ENCODE measurements at regions not wholly inside any gene's neighbourhood (a gene's known extent, or its start where the extent isn't known, plus 50 kb on each side); places are given as distances from the start of the nearest gene placed in this dataset.

DNA sequence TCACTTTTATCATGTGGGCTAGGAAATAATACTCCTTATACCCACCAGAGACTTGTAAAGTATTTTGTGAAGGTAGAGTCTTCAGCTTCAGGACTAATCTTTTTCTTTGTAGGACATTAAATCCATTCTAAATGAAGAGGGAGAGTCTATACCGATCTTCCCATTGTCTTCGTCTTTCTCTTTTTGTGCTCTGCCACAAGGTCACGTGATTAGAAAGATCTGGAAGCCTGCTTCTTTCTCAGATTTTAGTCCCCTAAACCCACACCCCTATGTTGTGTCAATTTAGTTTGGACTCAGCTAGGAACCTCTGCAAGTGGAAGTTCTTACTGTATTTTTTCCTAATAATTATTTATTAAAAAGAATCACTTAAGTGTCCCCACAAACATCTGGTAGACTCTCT lies 507.3 kb downstream of the PYDC2 start:
- H3K4me3 ChIP-seq (ENCODE audit: low read length) = no peak overlapping the region
- DNase-seq (ENCODE audit: low read depth) = no peak
- no peak for TF ChIP-seq CTCF (conservative IDR thresholded peaks at IDR 0.05; ENCODE audit: low read depth, low read length)

DNA sequence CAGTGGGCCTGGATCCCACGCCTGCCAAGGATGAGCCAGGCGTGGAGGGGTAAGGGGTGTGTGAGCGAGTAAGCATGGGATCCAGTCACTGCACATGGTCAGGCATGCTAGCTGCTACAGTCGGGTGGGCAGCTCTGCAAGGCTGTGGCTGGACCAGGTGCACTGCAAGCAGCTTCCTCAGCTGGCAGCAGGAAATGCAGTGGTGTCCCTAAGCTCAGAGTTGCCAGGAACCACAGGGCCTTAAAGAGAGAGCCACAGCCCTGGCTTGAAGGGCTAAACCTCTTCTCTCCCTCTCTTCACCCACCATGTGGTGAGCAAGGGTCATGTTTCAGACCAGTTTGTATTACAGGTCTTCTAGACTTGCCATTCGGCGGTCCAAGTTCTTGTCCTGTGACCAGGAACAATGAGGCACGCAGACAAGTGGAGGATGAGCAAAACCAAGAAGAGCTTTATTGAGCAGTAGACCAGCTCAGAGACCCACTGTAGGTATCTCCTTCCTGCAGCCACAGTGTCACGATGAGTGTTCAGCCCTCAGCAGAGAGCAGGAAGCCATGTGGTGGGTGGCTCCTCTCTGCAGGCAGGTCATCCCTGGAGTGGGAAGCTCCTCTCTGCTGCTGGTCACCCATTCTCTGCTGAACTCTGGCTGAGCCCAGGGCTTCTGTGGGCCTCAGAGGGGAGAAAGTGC lies 511.9 kb downstream of the PYDC2 start:
- DNase-seq (ENCODE audit: low read depth) = no peak
- no peak for TF ChIP-seq CTCF (conservative IDR thresholded peaks at IDR 0.05; ENCODE audit: low read depth, low read length)
- no peak overlapping the region for H3K4me3 ChIP-seq (ENCODE audit: low read length)

DNA sequence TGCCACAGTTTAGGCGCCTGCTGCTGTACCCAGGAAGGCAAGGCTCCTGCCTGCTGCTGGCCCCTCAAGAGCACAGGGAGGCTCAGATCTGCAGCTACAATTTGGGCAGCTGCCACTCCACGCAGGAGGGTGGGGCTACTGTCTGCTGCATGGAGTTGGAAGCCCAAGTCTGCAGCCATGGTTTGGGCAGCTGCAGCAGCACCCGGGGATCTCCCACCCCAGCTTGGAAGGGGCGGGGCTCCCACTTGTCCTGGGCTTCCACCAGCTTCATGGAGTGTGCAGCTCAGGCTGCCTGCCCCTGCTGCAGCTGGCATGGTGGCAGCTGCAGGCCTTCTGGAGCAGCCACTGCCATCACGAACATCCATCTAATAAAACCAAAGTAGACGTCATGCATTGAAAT lies 512.9 kb downstream of the PYDC2 start:
- no peak for TF ChIP-seq CTCF (conservative IDR thresholded peaks at IDR 0.05; ENCODE audit: low read depth, low read length)
- no peak for DNase-seq (ENCODE audit: low read depth)
- no peak overlapping the region for H3K4me3 ChIP-seq (ENCODE audit: low read length)

GRCh38 chr3:191975936-191976335 lies 515.0 kb downstream of the PYDC2 start:
- no peak for DNase-seq (ENCODE audit: low read depth)
- H3K4me3 ChIP-seq (ENCODE audit: low read length) = no peak overlapping the region
- no peak for TF ChIP-seq CTCF (conservative IDR thresholded peaks at IDR 0.05; ENCODE audit: low read depth, low read length)

DNA sequence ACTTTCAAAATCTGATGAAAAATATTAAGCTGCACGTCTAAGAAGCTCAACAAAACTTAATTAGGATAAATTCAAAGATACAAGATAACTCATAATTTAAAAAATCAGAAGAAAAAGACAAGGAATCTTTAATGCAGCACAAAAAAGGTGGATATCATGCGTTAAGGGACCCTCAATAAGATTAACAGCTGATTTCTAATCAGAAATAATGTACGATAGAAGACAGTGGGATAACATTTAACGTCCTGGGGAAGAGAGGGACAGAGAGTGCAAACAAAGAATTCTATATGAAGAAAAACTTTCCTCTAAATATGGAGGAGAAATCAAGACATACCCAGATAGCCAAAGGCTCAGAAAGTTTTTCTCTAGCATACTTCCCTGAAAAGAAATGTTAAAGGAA lies 519.5 kb downstream of the PYDC2 start:
- no peak for DNase-seq (ENCODE audit: low read depth)
- no peak overlapping the region for H3K4me3 ChIP-seq (ENCODE audit: low read length)
- TF ChIP-seq CTCF (conservative IDR thresholded peaks at IDR 0.05; ENCODE audit: low read depth, low read length) = no peak

GRCh38 chr3:191982481-191982880 lies 521.5 kb downstream of the PYDC2 start:
- DNase-seq (ENCODE audit: low read depth) = no peak
- H3K4me3 ChIP-seq (ENCODE audit: low read length) = no peak overlapping the region
- TF ChIP-seq CTCF (conservative IDR thresholded peaks at IDR 0.05; ENCODE audit: low read depth, low read length) = no peak

GRCh38 chr3:191985691-191986090 lies 524.7 kb downstream of the PYDC2 start:
- TF ChIP-seq CTCF (conservative IDR thresholded peaks at IDR 0.05; ENCODE audit: low read depth, low read length) = no peak
- no peak for DNase-seq (ENCODE audit: low read depth)
- no peak overlapping the region for H3K4me3 ChIP-seq (ENCODE audit: low read length)
